H1 (cell line): ENCODE measurements at regions not wholly inside any gene's neighbourhood (a gene's known extent, or its start where the extent isn't known, plus 50 kb on each side); places are given as distances from the start of the nearest gene placed in this dataset.

Experiments used
- ASH2L ChIP-seq: fragments of 200-600, 300-600 bp; sonication (generic); IDR thresholded peaks from one replicate; pipeline ENCODE4 v1.7.1; 2017; ENCODE audit warnings: low read length
- FOSL1 ChIP-seq: IDR thresholded peaks from 2 replicates; pipeline ENCODE4 v1.6.1; 2011; ENCODE audit warnings: mild to moderate bottlenecking, low read depth, low read length, moderate library complexity; ENCODE audit not compliant: insufficient read depth
- GABPA ChIP-seq: IDR thresholded peaks from 2 replicates; pipeline ENCODE4 v1.6.1; 2011; ENCODE audit warnings: mild to moderate bottlenecking, low read length, moderate library complexity, borderline replicate concordance; ENCODE audit not compliant: insufficient read depth
- RBBP5 ChIP-seq: IDR thresholded peaks from 2 replicates; pipeline ENCODE4 v1.7.1; 2012; ENCODE audit warnings: low read depth, mild to moderate bottlenecking, inconsistent platforms, low read length, moderate library complexity, borderline replicate concordance
- TF ChIP-seq, protein P1 (sequence below), 3 experiments: IDR thresholded peaks; 1 replicate in 2 of 3; 2 replicates in 1 of 3; pipeline versions ENCODE4 v1.5.1 to v1.6.1; 2011; ENCODE audit warnings: low read length in 3 of 3, mild to moderate bottlenecking in 3 of 3, inconsistent platforms in 2 of 3, low read depth in 1 of 3, moderate library complexity in 1 of 3; ENCODE audit not compliant: insufficient read depth in 1 of 3; ENCODE audit errors: control extremely low read depth in 1 of 3
- TF ChIP-seq, protein P2 (sequence below): IDR thresholded peaks from 2 replicates; pipeline ENCODE4 v1.6.1; 2012; ENCODE audit warnings: inconsistent platforms

DNA sequence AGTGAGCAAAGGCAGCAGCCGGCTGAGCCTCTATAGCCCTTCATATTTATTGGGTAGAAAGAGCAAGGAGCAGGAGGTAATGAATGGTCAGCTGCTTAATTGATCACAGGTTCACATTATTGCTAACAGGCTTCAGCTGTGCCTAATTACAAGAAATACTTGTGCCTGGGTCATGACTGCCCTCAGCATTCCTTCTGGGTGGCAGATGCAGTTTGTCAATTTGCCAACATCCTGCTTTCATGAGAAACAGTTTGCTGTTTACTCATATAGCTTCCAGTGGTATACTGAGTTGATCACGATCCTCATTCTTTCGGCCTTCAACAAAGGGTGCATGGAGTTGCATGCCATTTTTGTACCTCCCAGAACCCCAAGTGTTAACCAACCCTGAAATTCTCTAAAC lies 81.0 kb upstream of the PLEKHG7 start (continued):
- TF ChIP-seq, protein P1, sequence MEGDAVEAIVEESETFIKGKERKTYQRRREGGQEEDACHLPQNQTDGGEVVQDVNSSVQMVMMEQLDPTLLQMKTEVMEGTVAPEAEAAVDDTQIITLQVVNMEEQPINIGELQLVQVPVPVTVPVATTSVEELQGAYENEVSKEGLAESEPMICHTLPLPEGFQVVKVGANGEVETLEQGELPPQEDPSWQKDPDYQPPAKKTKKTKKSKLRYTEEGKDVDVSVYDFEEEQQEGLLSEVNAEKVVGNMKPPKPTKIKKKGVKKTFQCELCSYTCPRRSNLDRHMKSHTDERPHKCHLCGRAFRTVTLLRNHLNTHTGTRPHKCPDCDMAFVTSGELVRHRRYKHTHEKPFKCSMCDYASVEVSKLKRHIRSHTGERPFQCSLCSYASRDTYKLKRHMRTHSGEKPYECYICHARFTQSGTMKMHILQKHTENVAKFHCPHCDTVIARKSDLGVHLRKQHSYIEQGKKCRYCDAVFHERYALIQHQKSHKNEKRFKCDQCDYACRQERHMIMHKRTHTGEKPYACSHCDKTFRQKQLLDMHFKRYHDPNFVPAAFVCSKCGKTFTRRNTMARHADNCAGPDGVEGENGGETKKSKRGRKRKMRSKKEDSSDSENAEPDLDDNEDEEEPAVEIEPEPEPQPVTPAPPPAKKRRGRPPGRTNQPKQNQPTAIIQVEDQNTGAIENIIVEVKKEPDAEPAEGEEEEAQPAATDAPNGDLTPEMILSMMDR (IDR thresholded peaks at IDR 0.05; ENCODE audit: control extremely low read depth in 1 of 3, insufficient read depth in 1 of 3, low read depth in 1 of 3, low read length in 3 of 3) = no peak
- TF ChIP-seq ASH2L = no peak
- TF ChIP-seq FOSL1 = no peak
- no peak for TF ChIP-seq GABPA
- no peak for TF ChIP-seq RBBP5
- TF ChIP-seq, protein P2, sequence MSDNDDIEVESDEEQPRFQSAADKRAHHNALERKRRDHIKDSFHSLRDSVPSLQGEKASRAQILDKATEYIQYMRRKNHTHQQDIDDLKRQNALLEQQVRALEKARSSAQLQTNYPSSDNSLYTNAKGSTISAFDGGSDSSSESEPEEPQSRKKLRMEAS = no peak
